Renal pelvis (tissue), 1 donor: ENCODE measurements at regions not wholly inside any gene's neighbourhood (a gene's known extent, or its start where the extent isn't known, plus 50 kb on each side); places are given as distances from the start of the nearest gene placed in this dataset.

Experiments used
- DNase-seq: peaks from one replicate; pipeline ENCODE4 v3.0.0-alpha.2; 2013

DNA sequence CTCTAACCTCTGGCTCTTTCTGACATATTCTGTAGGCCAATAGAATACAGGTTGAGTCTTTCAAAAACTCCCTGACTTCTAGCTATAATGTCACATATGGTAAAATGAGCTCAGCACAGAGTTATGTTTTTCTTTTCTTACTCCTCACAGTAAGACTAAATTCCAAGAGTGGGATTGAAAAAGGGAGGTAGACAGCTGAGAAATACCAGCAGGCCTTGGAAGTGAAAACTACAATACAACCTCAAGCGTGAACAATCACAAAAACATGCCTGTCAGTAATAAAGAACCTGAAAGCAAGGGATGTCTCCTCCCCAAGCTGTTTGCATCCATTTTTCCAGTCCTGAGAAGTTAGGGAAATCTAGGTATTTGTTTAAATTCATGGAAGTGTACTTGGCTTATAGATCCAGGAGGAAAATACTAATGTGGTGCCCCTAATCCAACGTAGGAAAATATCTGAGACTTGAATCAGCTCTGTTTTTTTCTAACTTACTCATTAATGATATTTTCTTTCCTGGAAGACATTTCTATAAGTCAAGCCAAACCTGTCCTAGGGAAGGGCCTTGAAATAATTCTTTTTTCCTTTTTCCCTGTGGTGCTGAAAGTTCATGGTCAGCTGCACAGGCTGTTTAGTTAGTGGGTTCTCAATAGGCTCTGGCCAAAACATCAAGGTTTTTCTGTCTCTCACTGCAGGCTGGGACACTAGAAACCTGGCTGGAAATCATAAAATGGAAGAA, 167.9 kb upstream of the SPATS2L start:
- DNase-seq: no peak

DNA sequence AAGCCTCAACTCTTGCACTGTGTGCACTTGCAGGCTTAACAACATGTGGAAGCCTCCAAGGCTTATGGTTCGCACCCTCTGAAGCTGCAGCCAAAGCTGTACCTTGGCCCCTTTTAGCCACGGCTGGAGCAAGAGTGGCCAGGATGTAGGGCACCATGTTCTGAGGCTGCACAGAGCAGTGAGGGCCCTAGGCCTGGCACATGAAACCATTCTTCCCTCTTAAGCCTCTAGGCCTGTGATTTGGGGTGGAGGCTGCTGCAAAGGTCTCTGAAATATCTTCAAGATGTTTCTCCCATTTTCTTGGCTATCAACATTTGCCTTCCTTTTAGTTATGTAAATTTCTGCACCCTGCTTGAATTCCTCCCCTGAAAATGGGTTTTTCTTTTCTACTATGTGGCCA, 161.9 kb upstream of the SPATS2L start:
- no peak for DNase-seq

DNA sequence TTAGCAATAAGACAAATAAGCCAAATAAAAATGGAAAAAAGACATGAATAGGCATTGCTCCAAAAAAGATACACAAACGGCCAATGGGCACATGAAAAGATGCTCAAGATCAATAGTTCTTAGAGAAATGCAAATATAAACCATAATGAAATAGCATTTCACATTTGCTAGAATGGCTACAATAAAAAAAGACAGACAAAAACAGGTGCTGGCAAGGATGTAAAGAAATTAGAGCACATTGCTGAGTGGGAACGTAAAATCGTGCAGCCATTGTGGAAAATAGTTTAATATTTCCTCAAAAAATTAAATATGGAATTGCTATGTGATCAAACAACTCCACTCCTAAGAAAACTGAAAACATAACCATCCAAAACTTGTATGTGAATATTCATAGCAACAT, 160.0 kb upstream of the SPATS2L start:
- no peak for DNase-seq

DNA sequence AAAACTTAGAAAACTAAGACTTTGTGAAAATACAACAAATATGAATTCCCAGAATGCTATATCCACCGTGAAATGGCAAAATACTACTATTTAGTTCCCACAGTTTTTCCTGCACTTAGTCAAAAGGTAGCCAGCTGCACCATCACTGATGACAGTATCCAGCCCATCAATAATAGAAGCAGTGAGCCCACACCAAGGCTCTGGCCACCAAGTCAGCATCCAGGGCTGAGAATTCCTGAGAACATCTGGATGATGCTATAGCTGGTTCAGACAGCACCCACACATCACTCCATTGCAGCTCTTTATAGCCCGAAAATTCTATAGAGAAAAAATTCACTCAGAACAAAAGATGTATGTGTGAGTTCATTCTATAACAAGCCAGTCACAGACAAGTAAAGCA, 159.1 kb upstream of the SPATS2L start:
- no peak for DNase-seq

DNA sequence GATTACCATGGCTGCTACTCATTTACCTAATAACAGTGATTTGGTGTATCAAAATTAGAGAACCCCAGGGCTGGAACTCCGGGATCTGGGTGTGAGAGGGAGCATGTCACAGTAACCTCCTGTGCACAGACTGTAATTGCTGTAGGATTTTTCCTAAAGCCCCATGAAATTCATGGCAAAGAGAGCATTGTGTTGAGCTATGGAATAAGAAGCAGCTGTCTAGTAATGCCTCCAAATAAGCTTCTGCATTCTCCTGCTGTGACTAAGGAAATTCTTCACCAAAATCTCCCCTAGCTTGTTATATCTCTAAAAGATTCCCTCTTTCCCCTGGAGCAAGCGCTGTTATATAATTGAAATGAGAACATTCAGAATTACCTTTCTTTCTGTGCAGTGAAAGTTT, 158.1 kb upstream of the SPATS2L start:
- DNase-seq: no peak

DNA sequence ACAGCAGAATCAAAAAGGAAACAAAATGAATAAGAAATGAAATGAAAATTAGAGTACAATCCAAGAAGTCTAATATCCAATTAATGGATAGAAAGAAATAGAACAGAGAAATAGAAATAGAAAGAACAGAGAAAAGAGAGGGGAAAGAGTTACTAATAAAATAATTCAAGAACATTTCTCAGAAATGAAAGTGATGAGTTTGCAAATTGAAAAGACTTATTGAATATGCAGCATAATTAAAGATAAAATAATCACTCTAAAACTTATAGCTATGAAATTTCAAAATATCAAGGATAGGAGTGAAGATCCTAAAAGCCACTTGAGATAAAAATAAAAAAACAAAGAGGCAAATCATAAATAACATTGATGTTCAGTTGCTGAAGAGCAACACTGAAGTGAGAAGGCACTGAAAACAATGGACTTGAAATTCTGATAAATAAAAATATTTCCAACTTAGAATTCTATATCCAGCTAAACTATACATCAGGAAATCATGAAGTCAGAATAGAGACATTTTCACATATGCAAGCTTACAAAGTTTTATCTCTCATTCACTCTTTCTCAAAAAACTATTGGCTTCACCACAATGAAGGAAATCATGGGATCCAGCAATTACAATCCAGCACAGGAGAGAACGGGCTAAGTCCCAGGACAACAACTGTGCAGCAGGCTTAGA, 155.9 kb upstream of the SPATS2L start:
- no peak for DNase-seq

DNA sequence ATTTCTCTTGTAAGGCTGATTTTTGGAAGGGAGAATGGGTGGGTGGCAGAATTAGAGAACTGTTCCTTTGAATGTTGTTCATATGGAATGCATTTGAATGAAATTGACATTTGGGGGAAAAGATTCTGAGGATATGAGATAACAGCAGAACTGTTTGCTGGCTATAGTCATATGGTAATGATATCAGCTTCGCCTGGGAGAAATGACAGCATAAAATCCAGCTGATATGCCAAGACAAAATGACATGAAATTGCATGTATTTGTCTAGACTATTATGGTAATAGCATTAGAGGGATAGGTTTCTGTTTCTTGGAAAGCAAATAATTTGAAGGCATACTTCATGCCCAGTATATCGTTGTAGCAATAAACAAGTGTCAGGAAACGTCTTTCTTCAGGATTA, 150.8 kb upstream of the SPATS2L start:
- no peak for DNase-seq

DNA sequence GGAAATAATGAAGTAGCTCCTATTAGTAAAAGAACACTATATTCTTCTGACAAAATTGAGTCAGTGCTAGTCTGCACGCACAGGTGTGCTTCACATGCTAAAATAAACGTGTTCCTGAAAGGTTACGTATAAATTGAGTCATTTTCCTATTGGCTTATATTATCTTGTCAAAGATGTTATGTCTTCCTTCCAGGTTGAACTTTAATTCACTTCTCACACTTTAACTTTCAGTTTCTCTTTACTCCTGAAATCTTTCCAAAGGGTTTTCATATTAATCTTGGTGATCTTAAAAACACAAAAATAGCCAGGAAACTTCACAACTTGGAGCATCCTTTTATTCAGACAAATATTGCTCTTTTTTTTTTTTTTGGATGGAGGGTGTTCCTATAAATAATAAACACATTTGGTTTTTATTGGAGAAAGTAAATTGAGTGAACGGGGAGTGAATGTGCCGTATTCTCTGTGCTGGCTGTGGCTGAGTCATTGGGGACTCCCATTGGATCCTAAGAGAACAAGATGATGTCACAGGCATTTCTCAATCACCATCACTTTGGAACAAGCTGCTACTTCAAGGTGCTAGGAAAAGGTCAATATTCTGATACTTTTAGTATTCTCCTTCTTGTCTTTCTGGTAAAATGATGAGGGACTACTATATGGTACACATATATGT, 150.2 kb upstream of the SPATS2L start:
- no peak for DNase-seq

DNA sequence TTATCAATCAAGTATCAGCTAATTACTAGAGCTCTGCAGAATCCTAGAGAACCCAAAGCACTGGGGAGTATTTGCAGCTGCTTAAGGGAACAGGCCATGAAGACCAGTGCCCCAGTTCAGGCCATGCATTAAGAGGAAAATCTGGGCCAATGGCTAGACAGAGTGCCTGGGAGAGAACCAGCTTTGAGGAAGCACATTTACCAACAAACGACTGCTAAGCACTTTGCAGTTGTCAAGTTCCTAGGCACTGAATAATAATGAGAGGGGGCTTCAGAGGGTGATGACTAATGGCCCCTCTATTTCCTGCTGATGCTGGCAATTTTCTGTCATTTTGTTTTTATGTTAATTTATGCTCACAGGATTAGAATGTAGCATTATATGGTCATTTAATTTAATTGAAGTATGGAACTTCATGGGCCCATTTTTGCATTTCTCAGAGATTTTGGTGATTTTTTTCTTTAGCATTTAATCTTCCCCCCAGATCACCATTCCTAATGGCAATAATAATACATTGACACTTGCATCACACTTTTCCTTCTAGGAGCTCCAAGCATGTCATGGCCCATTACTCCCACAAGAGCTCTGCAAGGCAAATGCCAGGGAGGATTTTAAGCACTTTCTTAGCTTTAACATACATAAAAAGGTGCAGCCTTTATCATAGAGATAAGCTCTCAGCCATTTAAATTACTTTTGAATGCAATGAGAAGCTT, 147.7 kb upstream of the SPATS2L start:
- no peak for DNase-seq

DNA sequence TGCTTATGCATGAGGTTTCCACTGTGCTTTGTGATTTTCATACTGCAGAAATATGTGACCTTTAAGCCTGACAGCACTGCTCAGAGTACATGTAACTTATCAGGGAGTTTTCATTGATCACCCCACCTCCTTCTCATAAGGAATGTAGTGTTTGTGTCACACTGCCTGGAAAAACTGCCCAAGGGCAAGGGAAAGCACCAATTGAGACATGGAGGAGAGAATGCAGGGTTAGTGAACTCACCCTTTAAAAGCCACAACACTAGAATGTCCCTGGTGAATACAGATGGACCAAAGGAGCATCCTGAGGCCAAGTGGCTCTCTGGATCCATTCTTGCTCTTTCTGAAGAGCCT, 147.2 kb upstream of the SPATS2L start:
- DNase-seq: no peak

DNA sequence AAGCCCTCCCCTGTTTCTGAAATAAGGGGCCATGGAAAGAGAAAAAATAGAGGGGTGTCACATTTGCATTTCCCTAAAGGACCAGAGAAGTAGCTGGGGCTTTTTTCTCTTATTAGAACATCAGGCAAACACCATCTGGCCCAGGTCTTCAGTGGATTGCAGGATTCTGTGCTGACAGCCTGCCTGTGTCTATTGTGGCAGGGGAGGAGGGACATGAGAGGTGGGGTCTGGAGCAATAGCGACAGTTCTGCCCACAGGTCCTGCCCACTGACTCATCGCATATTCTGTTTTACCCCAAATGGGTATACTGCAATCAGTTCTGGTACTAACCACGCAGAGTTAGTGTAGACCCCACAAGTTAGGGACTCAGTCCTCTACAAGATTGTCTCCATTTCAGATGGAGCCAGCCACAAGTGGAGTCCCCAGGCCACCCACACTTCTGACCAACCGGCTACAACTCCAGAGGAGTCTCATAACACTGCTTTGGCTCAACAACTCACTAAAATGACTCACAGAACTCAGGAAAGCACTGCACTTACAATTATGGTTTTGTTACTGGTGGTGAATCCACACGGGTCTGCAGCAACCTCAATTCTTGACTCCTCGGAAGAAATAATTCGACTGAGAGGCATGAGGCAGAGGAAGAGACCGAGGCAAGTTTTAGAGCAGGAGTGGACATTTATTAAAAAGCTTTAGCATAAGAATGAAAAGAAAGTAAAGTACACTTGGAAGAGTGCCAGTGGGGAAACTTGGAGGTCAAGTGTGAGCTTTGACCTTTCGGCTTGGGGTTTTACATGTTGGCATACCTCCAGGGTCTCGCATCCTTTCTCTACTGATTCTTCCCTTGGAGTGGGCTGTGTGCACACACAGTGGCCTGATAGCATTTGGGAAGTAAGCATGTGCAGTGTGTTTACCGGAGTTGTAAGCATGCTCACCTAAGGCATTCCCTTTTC, 146.4 kb upstream of the SPATS2L start:
- DNase-seq: no peak

DNA sequence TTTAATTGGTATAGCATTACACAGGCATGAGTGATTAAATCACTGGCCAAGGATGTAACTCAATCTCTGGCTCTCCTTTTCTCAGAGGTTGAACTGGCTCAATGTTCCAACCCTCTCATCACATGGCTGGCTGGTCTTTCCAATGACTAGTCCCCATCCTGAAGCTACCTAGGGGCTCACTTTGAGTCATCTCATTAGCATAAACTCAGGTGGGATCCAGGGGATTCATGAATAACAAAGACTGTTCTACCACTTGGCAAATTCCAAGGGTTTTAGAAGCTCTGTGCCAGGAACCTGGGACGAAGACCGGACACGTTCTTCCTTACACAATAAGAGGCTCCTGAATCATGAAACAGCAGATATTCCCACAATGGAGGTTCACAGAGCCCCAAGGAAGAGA, 145.0 kb upstream of the SPATS2L start:
- no peak for DNase-seq

DNA sequence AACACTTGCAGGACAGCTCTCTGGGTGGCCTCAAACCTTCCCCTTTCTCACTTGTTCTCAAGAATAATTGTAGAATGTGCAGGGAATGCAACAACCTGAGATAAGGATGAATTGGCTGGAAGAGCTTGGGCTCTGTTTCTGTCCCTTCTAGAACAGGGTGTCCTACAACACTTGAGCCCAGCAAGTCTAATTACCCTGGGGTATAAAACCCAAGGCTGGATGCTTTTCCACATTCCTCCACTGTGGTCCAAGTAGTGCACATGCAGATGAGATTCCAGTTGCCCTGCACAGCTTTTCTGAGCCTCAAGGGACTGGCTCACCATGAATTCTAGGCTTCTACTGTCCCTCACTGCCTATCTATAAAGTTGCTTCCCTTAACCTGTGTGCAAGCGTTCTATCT, 140.8 kb upstream of the SPATS2L start:
- DNase-seq: no peak

DNA sequence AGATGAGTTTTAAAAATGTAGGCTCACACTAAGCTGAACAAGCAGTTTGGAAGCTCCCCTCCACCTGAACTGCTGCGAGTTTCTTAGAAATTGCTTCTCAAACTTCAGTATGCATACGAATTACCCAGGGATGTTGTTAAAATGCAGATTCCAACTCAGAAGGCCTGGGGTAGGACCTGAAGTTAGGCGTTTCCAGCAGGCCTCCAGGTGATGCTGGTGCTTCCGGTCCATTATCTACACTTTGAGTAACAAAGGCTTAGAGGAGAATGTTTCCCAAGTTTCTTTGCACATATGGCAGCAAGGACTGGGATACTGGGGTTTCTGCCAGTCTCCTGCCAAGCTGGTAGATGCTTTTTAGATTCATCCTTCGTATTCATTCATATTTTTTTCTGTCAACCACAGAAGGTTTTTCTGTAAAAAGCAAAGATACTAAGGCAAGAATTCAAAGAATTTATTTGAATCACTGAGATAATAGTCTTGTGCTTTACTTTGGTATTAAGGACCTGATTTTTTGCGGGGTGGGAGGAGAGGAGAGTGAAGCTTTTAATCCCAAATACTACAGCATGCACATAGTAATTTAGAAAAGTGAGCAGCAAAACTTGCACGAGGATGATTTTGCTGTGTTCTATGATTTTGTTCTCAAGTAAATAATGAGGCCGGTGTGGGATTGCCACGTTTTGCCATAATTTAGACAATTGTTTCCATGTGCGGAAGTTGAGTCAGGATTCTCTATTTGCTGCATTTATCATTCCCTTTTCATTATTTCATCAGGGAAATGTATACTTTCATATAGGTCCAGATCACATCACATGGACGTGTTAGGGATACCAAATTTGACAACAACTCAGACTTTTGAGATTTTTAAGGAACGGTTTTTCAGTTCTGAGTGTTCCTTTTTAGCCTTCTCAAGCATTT, 137.6 kb upstream of the SPATS2L start:
- DNase-seq: no peak

DNA sequence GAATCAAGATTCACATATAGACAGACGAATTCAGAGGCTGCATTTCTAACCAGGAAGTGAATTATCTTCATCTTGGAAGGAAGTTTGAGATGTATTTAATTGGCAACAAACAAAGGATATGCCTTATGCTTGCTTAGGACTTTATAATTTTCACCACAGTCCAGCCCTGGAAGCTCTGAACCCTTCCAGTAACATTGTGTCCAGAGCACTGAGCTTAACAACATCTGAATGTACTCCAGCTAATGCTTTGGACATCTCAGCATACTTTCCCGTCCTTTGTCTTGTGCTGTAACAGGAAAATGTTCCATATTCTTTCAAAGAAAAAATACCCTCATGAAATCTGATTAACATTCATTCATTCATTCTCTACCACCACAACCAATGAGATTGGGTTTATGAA, 136.3 kb upstream of the SPATS2L start:
- no peak for DNase-seq

DNA sequence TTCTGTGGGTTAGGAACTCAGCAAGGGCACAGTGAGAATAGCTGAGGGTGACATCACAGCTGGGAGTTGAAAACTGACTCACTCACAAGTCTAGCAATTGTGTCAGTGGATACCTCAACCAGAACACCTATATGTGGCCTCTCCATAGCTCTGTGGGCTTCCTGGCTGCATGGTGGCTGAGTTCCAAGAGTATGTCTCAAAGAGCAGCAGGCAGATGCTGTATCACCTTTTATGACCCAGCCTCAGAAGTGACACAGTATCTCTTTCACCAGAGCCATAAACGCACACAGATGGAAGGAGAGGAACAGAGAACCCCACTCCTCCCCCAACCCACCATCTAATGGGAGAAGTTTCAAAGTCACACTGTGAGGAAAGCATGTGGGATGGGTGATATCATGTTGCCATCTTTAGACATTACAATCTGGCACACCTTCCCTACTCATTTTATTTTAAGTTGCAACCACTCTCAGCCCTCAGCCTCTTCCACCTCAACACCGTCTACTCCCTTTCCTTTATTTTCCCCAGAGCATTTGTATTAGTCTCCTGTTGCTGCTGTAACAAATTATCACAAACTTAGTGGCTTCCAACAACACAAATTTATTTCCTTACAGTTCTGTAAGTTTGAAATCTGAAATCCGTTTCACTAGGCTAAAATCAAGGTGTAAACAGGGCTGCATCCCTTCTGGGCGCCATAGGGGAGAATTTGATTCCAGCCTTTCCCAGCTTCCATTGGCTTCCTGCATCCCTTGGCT, 134.6 kb upstream of the SPATS2L start:
- DNase-seq: no peak

DNA sequence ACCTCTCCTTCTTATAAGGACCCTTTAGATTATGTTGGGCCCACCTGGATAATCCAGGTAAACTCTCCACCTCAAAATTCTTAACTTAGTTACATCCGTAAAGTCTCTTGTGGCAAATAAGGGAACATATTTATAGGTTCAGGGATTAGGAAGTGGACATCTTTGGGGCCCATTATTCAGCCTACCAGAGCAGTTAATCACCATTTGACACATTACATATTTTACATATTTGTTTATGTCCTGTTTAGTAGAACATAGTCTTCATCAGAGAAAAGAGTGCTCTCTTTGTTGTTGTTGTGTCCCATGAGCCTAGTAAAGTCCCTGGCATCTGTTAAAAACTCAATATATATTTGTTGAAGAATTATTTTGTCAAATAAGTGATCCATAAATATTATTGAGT, 134.0 kb upstream of the SPATS2L start:
- DNase-seq: no peak

DNA sequence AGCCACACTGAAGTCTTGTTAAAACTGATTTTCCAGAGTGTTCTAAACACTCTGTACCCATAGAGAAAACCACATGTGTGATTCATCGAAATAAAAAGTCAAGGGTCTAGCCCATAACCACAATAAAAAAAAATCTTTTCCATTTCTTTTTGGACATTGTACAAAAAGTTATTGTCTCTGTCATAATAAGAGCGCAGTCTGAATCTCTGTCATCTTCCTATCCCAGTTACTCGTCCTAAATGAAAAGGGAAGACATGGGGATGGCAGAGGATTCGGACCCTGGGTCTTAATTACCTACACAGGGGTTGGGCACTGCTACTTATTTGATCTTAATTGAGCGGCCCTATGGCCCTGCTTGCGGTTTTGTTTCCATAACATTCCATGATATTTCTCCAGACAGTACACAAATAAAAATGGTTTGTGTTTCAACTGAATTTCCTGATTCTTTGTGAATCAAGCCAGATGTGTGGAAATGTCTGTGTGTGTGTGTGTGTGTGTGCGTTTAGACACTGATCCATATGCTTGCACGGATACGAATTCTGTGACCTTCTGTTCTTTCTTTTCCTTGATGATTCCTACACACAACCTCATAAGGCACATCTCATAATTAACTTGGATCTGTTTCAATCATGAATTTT, 133.4 kb upstream of the SPATS2L start:
- no peak for DNase-seq

DNA sequence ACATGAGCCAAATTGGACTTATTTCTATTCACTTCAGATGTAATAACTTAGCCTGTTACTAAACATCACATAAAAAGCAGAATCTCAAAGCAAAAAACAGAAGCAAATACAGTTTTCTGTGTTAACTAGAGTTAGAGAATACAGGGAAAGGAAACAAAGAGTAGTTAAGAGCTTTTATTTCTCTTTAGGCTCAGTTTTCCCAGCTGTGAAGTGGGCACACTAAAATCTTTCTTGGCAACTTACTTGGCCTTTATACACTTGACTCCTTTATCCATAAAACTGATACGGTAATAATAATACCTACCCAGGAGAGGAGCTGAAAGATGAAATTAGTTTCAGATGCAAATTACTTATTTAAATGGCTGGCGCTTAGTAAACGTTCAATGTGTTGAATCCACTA, 132.8 kb upstream of the SPATS2L start:
- DNase-seq: no peak
